Right lobe of liver (tissue), 4 donors: ENCODE measurements at regions not wholly inside any gene's neighbourhood (a gene's known extent, or its start where the extent isn't known, plus 50 kb on each side); places are given as distances from the start of the nearest gene placed in this dataset.

Source experiments
- POLR2A ChIP-seq: fragments of 450-650 bp; IDR thresholded peaks from one replicate; pipeline ENCODE4 v1.6.1; 2017; ENCODE audit warnings: antibody characterized with exemption, mild to moderate bottlenecking
- TF ChIP-seq, protein P1 (sequence below), 4 donors: fragments of 200-600 bp in 3 of 4; fragments of 450-650 bp in 1 of 4; IDR thresholded peaks; one replicate each; pipeline versions ENCODE4 v1.5.1 to v1.8.0; 2016 to 2022; ENCODE audit warnings: antibody characterized with exemption in 4 of 4, mild to moderate bottlenecking in 2 of 4
- donor health status: DM: no; HTN: no; CAD: no.
- donor health status: DM: no; HTN: no; CAD: no.
- donor health status: DM: no; HTN: yes; CAD: no.

DNA sequence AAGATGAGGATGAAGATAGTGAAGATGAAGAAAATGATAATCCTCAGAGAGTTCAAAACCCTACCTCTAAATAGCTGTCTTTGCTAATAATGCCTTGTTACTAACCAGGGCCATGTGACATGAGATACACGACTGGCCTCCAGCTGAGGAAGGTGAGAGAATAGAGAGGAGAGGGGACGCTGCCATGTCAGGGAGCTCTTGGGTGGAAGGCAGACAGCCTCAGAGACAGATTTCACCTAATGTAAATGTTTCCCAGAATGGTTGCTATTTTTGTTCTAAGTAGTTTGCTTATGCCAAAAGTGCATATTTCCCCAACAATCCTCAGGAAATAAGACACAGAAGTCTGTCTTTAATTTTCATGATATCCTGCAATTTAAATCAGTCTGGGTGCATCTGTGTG, 138.4 kb downstream of the ELOVL4 start:
- TF ChIP-seq, protein P1, sequence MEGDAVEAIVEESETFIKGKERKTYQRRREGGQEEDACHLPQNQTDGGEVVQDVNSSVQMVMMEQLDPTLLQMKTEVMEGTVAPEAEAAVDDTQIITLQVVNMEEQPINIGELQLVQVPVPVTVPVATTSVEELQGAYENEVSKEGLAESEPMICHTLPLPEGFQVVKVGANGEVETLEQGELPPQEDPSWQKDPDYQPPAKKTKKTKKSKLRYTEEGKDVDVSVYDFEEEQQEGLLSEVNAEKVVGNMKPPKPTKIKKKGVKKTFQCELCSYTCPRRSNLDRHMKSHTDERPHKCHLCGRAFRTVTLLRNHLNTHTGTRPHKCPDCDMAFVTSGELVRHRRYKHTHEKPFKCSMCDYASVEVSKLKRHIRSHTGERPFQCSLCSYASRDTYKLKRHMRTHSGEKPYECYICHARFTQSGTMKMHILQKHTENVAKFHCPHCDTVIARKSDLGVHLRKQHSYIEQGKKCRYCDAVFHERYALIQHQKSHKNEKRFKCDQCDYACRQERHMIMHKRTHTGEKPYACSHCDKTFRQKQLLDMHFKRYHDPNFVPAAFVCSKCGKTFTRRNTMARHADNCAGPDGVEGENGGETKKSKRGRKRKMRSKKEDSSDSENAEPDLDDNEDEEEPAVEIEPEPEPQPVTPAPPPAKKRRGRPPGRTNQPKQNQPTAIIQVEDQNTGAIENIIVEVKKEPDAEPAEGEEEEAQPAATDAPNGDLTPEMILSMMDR (IDR thresholded peaks at IDR 0.05), result no peak
- TF ChIP-seq POLR2A, result no peak
